Activated CD8-positive, alpha-beta T cell treated with anti-CD3 and anti-CD28 coated beads for 36 hours (primary cell): ENCODE measurements at regions not wholly inside any gene's neighbourhood (a gene's known extent, or its start where the extent isn't known, plus 50 kb on each side); places are given as distances from the start of the nearest gene placed in this dataset.
A peak's percentile ranks its signal among the peaks of the same experiment; 100 is the strongest.
"Not testable (repeated sequence)": the region's sequence is repeated elsewhere in the genome, so short reads cannot be mapped to it uniquely, and the experiment has no call there.

ENCODE experiments used
- ATAC-seq: fragments of 200-7000 bp; cut with Tn5 transposase; one replicate; pipeline ENCODE4 v1.10.0; 2021; ENCODE audit warnings: mild to moderate bottlenecking, moderate library complexity
- CTCF ChIA-PET: fragments of 350-600 bp; sonication (Branson Sonifier 250); formaldehyde crosslinking; loops from one replicate; lab custom pipeline; 2021; ENCODE audit warnings: antibody characterized with exemption; lab: Charles Lee
- POLR2A ChIA-PET: fragments of 350-600 bp; sonication (Branson Sonifier 250); formaldehyde crosslinking; loops from one replicate; lab custom pipeline; 2021; ENCODE audit warnings: antibody characterized with exemption; lab: Charles Lee
- DNase-seq: peaks from one replicate; pipeline ENCODE4 v3.0.0-alpha.2; 2020
- H3K27ac Mint-ChIP-seq: one replicate; pipeline ENCODE4 v1.8.0; 2021; ENCODE audit warnings: mild to moderate bottlenecking, mixed read lengths
- H3K27me3 Mint-ChIP-seq: one replicate; pipeline ENCODE4 v1.8.0; 2021; ENCODE audit warnings: mixed read lengths
- H3K36me3 Mint-ChIP-seq: one replicate; pipeline ENCODE4 v1.8.0; 2021; ENCODE audit warnings: low read depth, mixed read lengths
- H3K4me1 Mint-ChIP-seq: one replicate; pipeline ENCODE4 v1.8.0; 2021; ENCODE audit warnings: low read depth, mixed read lengths
- H3K4me3 Mint-ChIP-seq: one replicate; pipeline ENCODE4 v1.8.0; 2021; ENCODE audit warnings: mild to moderate bottlenecking, moderate library complexity, mixed read lengths
- H3K9me3 Mint-ChIP-seq: one replicate; pipeline ENCODE4 v1.8.0; 2021; ENCODE audit warnings: mixed read lengths
- CTCF ChIP-seq: fragments of 200-600 bp; IDR thresholded peaks from one replicate; pipeline ENCODE4 v1.8.0; 2022; ENCODE audit warnings: antibody characterized with exemption, mild to moderate bottlenecking
- intact Hi-C: fragments of 100-400 bp; cut with micrococcal nuclease; formaldehyde crosslinking; loops from one replicate; pipeline ENCODE4 v1.10.0; 2022

GRCh38 chrX:37912777-37913176 lies 65.4 kb upstream of the DYNLT3 start:
- intact Hi-C loops, result no loop called here
- no peak overlapping the region for H3K27ac Mint-ChIP-seq
- no peak for TF ChIP-seq CTCF
- H3K4me3 Mint-ChIP-seq, result no peak overlapping the region
- POLR2A ChIA-PET, result interaction anchor here (1.2 kb wide), 1 partner anchor 167 kb away, joined by 3 read pairs; no protein-coding TSS in a partner anchor
- no peaks in the 10 kb centered on the region for H3K4me1 Mint-ChIP-seq
- no peaks in the 10 kb centered on the region for H3K9me3 Mint-ChIP-seq
- ATAC-seq (peak; percentile 72), DNase-seq (peak; percentile 6)
- H3K36me3 Mint-ChIP-seq, result no peaks in the 10 kb centered on the region
- CTCF ChIA-PET, result no interaction called here
- peaks cover 2% of the 10 kb centered on the region for H3K27me3 Mint-ChIP-seq

DNA sequence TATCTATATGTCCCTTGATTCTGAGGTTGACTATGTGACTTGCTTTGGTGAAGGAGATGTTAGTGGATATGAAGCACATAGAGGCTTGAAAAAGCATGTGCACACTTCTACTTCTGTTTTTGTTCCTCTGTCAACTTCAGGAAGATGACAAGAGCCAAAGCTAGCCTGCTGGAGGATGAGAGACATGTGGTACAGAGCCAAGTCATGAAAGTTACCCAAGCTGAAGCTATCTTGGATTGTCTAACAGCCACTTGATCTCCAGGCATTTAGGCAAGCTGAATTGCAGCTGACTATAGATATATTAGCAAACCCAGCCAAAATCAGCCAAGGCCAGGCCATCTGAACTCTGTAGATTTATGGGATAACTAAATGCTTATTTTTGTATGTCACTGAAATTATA lies 70.8 kb upstream of the DYNLT3 start:
- no peak for TF ChIP-seq CTCF
- no peaks in the 10 kb centered on the region for H3K36me3 Mint-ChIP-seq
- peaks cover 12% of the 10 kb centered on the region for H3K27me3 Mint-ChIP-seq
- intact Hi-C loops, result no loop called here
- POLR2A ChIA-PET, result interaction anchor here (0.8 kb wide), 1 partner anchor 238 kb away, joined by 3 read pairs; no protein-coding TSS in a partner anchor
- no peak for ATAC-seq
- no peaks in the 10 kb centered on the region for H3K9me3 Mint-ChIP-seq
- H3K4me1 Mint-ChIP-seq, result no peaks in the 10 kb centered on the region
- CTCF ChIA-PET, result no interaction called here
- H3K4me3 Mint-ChIP-seq, result no peak overlapping the region
- DNase-seq, result no peak
- no peak overlapping the region for H3K27ac Mint-ChIP-seq

GRCh38 chrX:37918703-37919102 lies 71.3 kb upstream of the DYNLT3 start:
- Mint-ChIP-seq H3K36me3 (no peaks in the 10 kb centered on the region), H3K9me3 (no peaks in the 10 kb centered on the region), H3K4me3 (no peak overlapping the region), H3K27me3 (peaks cover 12% of the 10 kb centered on the region), H3K27ac (no peak overlapping the region), H3K4me1 (no peaks in the 10 kb centered on the region)
- no peak for DNase-seq
- ATAC-seq, result no peak
- intact Hi-C loops, result no loop called here
- POLR2A ChIA-PET, result interaction anchor here (0.8 kb wide), 1 partner anchor 239 kb away, joined by 3 read pairs; no protein-coding TSS in a partner anchor
- CTCF ChIA-PET, result no interaction called here
- no peak for TF ChIP-seq CTCF

GRCh38 chrX:37921758-37922157 lies 74.4 kb upstream of the DYNLT3 start:
- no peak overlapping the region for H3K4me3 Mint-ChIP-seq
- H3K27me3 Mint-ChIP-seq, result peaks cover 16% of the 10 kb centered on the region
- ChIA-PET CTCF (no interaction called here), POLR2A (no interaction called here)
- no peaks in the 10 kb centered on the region for H3K4me1 Mint-ChIP-seq
- H3K36me3 Mint-ChIP-seq, result no peaks in the 10 kb centered on the region
- ATAC-seq, result no peak
- H3K27ac Mint-ChIP-seq, result no peak overlapping the region
- intact Hi-C loops, result loop anchor here (10.0 kb wide), 1 partner anchor 403 kb away; the partner anchor contains the start of gene RPGR
- TF ChIP-seq CTCF, result no peak
- DNase-seq, result no peak
- H3K9me3 Mint-ChIP-seq, result no peaks in the 10 kb centered on the region

- CTCF ChIA-PET, result no interaction called here
- intact Hi-C loops, result loop anchor here (10.0 kb wide), 1 partner anchor 402 kb away; the partner anchor contains the start of gene RPGR
- POLR2A ChIA-PET, result no interaction called here
- ATAC-seq (no peak), DNase-seq (no peak)
- Mint-ChIP-seq H3K36me3 (no peaks in the 10 kb centered on the region), H3K27me3 (peaks cover 14% of the 10 kb centered on the region), H3K9me3 (no peaks in the 10 kb centered on the region), H3K27ac (no peak overlapping the region), H3K4me1 (no peaks in the 10 kb centered on the region), H3K4me3 (no peak overlapping the region)
- TF ChIP-seq CTCF, result no peak
Measured at GRCh38 chrX:37922928-37923327, 75.6 kb upstream of the DYNLT3 start.

DNA sequence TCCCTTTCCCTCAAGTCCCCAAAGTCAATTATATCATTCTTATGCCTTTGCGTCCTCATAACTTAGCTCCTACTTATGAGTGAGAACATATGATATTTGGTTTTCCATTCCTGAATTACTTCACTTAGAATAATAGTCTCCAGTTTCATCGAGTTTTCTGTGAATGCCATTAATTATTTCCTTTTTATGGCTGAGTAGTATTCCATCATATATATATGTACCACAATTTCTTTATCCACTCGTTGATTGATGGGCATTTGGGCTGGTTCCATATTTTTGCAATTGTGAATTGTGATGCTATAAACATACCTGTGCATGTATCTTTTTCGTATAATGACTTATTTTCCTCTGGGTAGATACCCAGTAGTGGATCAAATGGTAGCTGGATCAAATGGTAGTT lies 78.4 kb upstream of the DYNLT3 start:
- CTCF ChIA-PET, result interaction anchor here (1.8 to 2.5 kb wide), 2 partner anchors 69 to 242 kb away, joined by 4 to 24 read pairs; no protein-coding TSS in a partner anchor
- intact Hi-C loops, result loop anchor here (2.0 to 10.0 kb wide), 2 partner anchors 241 to 399 kb away; partner anchors contain the start of gene RPGR
- DNase-seq, H3K36me3 Mint-ChIP-seq, H3K4me3 Mint-ChIP-seq, POLR2A ChIA-PET, H3K9me3 Mint-ChIP-seq, H3K27ac Mint-ChIP-seq, ATAC-seq, H3K4me1 Mint-ChIP-seq: not testable (repeated sequence)
- peaks cover 11% of the 10 kb centered on the region for H3K27me3 Mint-ChIP-seq
